ENCODE measurements at regions not wholly inside any gene's neighbourhood (a gene's known extent, or its start where the extent isn't known, plus 50 kb on each side); places are given as distances from the start of the nearest gene placed in this dataset.
"Not testable (repeated sequence)": the region's sequence is repeated elsewhere in the genome, so short reads cannot be mapped to it uniquely, and the experiment has no call there.

- no peak for DNase-seq
These were observed 275.7 kb downstream of the XPNPEP1 start for GRCh38 chr10:109647627-109648026.

GRCh38 chr10:109633846-109634245 is 289.5 kb downstream of the XPNPEP1 start:
- no peak for DNase-seq

DNA sequence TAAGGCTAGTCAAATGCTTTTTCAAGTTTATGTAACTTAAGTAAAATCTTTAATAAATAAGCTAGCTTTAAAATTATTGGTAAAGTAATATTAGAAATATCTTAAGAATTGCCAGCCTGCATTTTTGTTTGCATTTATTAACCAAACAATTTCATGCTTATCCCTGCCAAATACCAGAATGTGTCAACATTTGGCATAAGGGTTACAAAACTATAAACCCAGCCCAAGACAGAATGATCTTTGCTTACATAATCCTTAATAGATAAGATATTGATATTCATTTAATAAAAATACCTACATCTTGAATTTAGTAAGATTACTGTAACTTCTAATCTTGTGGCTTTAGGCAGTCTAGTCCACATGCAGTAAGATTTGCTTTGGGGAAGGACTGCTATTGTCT is 290.3 kb downstream of the XPNPEP1 start:
- not testable (repeated sequence) for DNase-seq

GRCh38 chr10:109624939-109625338 is 298.4 kb downstream of the XPNPEP1 start:
- no peak for DNase-seq

DNA sequence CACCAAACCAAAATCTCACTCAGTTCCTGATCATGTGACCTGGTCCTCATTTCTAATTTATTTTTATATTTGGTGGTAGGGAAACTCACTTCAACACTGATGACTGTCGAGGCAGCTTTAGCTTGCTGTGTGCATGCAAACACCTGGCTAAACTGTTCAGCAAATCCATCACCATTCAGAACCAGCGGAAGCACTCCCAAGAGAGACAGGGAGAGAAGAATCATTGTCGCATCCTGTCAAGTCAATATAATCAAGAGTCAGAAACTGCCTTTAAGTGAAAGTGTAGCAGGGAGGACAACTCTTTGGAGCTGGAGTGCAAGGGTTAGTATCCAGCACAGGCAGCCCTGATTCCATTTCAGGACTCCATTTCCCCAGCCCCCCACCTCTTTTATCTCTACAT is 300.7 kb downstream of the XPNPEP1 start:
- DNase-seq, result no peak

GRCh38 chr10:109620396-109620795 is 302.9 kb downstream of the XPNPEP1 start:
- no peak for DNase-seq

GRCh38 chr10:109619914-109620313 is 303.4 kb downstream of the XPNPEP1 start:
- no peak for DNase-seq

GRCh38 chr10:109618748-109619147 is 304.6 kb downstream of the XPNPEP1 start:
- DNase-seq, result no peak

GRCh38 chr10:109618301-109618700 is 305.0 kb downstream of the XPNPEP1 start:
- no peak for DNase-seq

DNA sequence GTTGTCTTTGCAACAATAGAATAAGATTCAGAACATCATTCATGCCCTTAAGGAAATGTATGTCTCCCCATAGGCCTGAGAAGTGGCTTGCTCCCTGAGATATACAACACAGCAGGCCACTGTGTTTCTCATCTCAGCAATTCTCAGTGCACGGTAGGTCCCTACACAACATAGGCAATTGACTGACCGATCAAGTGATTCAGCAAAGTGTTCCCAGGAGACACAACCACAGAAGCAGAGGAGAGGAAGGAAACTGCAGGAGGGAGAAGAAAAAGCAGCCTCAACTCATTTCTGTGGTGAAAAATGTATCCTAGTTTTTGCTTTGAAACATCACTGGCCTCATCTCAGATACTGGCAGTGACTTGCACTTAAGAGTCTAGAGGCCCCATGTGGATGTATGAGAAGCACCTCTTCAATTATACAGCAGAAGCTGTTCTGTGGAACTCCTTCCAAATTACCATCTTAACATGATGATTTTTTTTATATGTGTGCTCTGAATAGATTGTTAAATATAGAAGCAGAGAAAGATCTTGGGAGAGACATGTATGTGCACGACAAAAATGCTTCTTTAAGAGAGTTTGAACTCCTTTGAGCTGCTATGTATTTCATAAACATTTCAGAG is 306.8 kb downstream of the XPNPEP1 start:
- no peak for DNase-seq

GRCh38 chr10:109595356-109595755 is 328.0 kb downstream of the XPNPEP1 start:
- DNase-seq, result not testable (repeated sequence)

DNA sequence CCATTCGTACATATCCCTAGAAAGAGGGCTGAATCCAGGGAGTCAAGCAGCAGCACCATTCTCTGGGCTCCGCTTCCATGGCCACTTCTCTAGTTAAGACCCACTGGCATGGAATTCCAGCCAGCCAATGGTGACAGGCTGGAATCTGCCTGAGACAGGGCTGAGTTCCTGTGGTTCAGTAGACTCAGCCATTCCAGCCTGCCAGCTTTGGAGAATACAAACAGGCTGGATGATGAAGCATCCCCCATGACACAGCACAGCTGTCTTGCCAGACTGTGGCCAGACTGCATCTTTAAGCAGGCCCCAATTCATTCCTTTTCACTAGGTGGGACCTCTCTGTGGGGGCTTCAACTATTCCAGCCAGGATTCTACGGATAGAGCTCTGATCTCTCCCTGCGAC is 329.6 kb downstream of the XPNPEP1 start:
- peak; percentile 23 for DNase-seq

- peak; percentile 2 for DNase-seq
These were observed 330.9 kb downstream of the XPNPEP1 start for GRCh38 chr10:109592391-109592790.

- DNase-seq, result no peak
These were observed 331.7 kb downstream of the XPNPEP1 start for GRCh38 chr10:109591601-109592000.

DNA sequence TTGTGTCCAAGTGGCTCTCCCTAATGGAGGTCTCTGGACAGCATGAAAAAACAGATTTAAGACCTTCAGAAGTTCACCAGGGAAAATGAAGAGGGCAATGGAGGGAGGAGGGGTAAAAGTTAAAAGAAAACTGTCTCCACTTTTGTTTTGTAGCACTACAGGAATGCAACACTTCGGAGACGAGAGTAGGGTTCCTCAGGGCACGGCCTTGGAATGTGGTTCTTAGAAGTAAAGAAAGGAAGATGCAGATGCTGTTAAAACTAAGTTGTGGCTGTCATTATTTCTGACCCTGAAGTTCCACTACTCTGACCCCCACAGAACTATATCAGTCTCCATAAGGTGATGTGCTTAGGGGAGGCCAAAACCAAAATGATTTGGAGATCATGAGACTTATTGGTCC is 335.1 kb downstream of the XPNPEP1 start:
- no peak for DNase-seq

DNA sequence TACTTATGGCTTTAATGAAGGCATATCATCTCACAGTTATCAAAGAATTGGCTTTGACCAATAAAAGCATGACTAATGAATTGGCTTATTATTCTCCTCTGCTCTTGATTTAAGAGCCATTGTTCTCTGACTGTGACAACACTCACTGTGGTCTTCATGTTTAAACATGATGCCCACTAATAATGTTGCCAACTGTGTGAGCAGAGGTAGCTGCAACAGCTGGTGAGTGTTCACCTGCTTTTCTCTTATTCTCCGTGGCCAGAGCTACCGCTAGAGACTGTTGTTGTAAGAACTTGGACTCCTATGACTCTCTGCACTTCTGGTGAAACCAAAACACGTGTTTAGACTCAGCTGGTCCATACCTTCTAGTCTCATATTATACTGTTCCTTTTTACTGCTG is 335.9 kb downstream of the XPNPEP1 start:
- DNase-seq, result no peak

GRCh38 chr10:109556399-109556798 is 366.9 kb downstream of the XPNPEP1 start:
- no peak for DNase-seq

DNA sequence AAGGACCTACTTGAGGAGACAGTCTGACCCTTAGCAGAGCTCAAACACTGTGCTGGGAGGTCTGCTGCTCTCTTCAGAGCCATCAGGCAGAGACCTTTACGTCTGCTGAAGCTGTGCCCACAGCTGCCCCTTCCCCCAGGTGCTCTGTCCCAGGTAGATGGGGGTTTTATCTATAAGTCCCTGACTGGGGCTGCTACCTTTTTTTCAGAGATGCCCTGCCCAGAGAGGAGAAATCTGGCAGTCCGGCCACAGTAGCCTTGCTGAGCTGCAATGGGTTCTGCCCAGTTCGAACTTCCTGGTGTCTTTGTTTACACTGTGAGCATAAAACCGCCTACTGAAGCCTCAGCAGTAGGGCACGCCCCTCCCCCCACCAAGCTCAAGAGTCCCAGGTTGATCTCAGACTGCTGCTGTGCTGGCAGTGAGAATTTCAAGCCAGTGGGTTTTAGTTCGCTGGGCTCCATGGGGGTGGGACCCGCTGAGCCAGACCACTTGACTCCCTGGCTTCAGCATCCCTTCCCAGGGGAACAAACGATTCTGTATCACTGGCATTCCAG is 381.2 kb downstream of the XPNPEP1 start:
- DNase-seq, result not testable (repeated sequence)

DNA sequence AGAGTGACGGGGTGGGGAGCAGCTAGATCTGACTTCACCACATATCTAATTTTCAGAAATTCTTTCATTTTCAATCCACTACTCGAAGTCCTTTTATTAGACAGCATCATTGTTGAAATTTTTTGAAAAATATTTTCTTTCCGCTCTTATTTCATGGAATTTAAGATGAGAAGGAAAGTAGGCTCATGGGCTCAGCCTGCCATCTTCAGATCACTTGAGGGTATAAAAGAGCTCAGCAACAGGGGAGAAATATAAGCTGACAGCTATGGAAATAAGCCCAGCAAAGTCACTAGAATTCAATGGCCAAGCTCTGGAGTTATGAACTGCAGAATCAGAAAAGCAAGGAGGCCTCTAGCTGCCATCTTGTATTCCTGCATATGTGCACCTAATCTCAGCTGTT is 389.1 kb downstream of the XPNPEP1 start:
- DNase-seq, result no peak

GRCh38 chr10:109529258-109529657 is 394.1 kb downstream of the XPNPEP1 start:
- no peak for DNase-seq

DNA sequence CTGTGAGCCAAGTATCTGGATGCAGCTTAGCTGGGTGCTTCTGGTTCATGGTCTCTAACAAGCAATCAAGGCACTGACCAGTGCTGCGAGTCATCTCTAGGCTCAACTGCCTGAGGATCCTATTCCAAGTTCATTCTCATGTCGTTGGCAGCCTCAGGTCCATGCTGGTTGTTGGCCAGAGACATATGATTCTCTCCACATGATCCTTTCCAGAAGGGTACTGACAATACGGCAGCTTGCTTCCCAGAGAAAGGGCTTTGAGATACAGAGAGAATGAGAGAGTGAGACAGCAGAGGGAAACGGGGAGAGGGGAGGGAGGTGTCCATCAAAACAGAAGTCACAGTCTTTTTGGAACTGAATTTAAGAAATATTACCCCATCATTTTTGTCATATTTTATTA is 405.6 kb downstream of the XPNPEP1 start:
- no peak for DNase-seq

GRCh38 chr10:109504401-109504800 is 418.9 kb downstream of the XPNPEP1 start:
- peak; percentile 2 for DNase-seq

- DNase-seq, result no peak
These were observed 435.6 kb downstream of the XPNPEP1 start for GRCh38 chr10:109487691-109488090.

- DNase-seq, result peak; percentile 28
These were observed 442.5 kb downstream of the XPNPEP1 start for GRCh38 chr10:109480836-109481235.
